ENCODE measurements at regions not wholly inside any gene's neighbourhood (a gene's known extent, or its start where the extent isn't known, plus 50 kb on each side); places are given as distances from the start of the nearest gene placed in this dataset.

DNA sequence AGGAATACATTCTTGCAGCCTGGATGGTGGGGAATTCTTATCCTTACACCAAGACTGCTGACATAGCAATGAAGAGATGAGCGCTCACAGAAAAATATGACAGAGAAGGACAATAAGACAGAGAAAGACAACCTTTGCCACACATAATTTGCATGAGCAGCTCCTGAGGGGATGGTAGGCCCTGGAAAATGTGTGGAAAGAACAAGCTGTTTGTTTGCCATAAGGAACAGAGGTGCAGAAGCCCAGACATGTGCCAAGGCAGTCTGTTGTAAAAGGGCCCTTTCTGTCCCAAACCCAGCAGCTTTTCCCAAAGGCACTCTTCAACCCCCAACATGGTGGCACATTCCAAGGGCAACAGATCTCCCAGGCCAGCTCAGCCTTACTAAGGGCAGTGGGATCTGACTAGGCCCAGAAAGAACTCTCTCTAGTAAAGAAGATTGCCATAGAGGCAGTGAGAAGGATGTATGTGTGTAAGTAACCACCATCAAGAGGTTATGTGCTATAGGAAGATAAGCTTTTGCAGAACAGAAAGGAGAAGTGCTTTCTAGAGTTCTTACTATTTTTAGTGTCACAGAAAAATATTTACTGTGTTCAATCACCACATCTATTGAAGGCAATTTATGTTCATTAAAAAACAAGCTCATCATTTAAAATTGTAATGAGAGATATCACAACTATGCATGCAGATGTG lies 287.0 kb upstream of the RASGEF1B start:
- Histone ChIP-seq H3K27me3 (ENCODE audit: control insufficient read depth, low read length) (no peaks in the 10 kb centered on the region), H3K9me2 (replicated peaks; ENCODE audit: control insufficient read depth, low read length) (no peaks in the 10 kb centered on the region), H3K9me3 (ENCODE audit: control insufficient read depth, insufficient read depth, low read length) (no peaks in the 10 kb centered on the region), H3K4me2 (ENCODE audit: low read length) (no peak overlapping the region), H4K20me1 (ENCODE audit: control insufficient read depth, insufficient read depth, low read depth, low read length) (no peaks in the 10 kb centered on the region), H3K27ac (ENCODE audit: low read depth, low read length) (no peak overlapping the region), H3K4me3 (ENCODE audit: low read length) (no peak overlapping the region), H3K79me2 (ENCODE audit: control insufficient read depth, low read length) (no peaks in the 10 kb centered on the region), H3F3A (ENCODE audit: control insufficient read depth, insufficient read depth) (no peaks in the 10 kb centered on the region), H3K36me3 (ENCODE audit: control insufficient read depth, low read length) (no peaks in the 10 kb centered on the region), H3K4me1 (ENCODE audit: control insufficient read depth, low read length) (peaks cover 5% of the 10 kb centered on the region)
- TF ChIP-seq EZH2phosphoT487 (IDR thresholded peaks at IDR 0.05; ENCODE audit: borderline replicate concordance, low read length): no peak
- TF ChIP-seq, protein P1, sequence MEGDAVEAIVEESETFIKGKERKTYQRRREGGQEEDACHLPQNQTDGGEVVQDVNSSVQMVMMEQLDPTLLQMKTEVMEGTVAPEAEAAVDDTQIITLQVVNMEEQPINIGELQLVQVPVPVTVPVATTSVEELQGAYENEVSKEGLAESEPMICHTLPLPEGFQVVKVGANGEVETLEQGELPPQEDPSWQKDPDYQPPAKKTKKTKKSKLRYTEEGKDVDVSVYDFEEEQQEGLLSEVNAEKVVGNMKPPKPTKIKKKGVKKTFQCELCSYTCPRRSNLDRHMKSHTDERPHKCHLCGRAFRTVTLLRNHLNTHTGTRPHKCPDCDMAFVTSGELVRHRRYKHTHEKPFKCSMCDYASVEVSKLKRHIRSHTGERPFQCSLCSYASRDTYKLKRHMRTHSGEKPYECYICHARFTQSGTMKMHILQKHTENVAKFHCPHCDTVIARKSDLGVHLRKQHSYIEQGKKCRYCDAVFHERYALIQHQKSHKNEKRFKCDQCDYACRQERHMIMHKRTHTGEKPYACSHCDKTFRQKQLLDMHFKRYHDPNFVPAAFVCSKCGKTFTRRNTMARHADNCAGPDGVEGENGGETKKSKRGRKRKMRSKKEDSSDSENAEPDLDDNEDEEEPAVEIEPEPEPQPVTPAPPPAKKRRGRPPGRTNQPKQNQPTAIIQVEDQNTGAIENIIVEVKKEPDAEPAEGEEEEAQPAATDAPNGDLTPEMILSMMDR (IDR thresholded peaks at IDR 0.05; ENCODE audit: low read depth, low read length, poor library complexity, severe bottlenecking): no peak

DNA sequence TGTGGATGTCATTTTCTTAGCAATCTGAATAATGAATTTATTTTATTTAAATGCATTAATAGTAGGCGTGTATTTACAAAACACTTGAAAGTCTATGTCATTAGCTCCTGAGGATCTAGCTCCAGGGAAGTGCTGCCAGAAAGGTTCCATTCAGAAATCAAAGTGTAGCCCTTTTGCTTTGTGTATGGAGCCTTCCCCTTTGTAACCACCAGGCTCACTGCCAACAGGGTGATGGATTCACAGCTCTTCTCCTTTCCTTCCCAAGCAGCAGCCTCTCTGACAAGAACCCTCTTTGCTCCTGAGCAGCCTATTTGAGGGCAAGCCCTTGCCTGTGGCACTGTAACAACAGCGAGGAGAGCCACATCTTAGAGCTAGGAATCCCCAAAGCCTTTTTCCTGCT lies 286.0 kb upstream of the RASGEF1B start:
- no peaks in the 10 kb centered on the region for H3K79me2 ChIP-seq (ENCODE audit: control insufficient read depth, low read length)
- H4K20me1 ChIP-seq (ENCODE audit: control insufficient read depth, insufficient read depth, low read depth, low read length): no peaks in the 10 kb centered on the region
- no peaks in the 10 kb centered on the region for H3K9me3 ChIP-seq (ENCODE audit: control insufficient read depth, insufficient read depth, low read length)
- H3K4me1 ChIP-seq (ENCODE audit: control insufficient read depth, low read length): peaks cover 5% of the 10 kb centered on the region
- H3K36me3 ChIP-seq (ENCODE audit: control insufficient read depth, low read length): no peaks in the 10 kb centered on the region
- no peaks in the 10 kb centered on the region for H3K9me2 ChIP-seq (replicated peaks; ENCODE audit: control insufficient read depth, low read length)
- no peaks in the 10 kb centered on the region for H3K27me3 ChIP-seq (ENCODE audit: control insufficient read depth, low read length)
- TF ChIP-seq EZH2phosphoT487 (IDR thresholded peaks at IDR 0.05; ENCODE audit: borderline replicate concordance, low read length): no peak
- TF ChIP-seq, protein P1 (IDR thresholded peaks at IDR 0.05; ENCODE audit: low read depth, low read length, poor library complexity, severe bottlenecking): no peak
- H3K4me3 ChIP-seq (ENCODE audit: low read length): no peak overlapping the region
- H3K27ac ChIP-seq (ENCODE audit: low read depth, low read length): no peak overlapping the region
- H3K4me2 ChIP-seq (ENCODE audit: low read length): no peak overlapping the region
- H3F3A ChIP-seq (ENCODE audit: control insufficient read depth, insufficient read depth): no peaks in the 10 kb centered on the region

DNA sequence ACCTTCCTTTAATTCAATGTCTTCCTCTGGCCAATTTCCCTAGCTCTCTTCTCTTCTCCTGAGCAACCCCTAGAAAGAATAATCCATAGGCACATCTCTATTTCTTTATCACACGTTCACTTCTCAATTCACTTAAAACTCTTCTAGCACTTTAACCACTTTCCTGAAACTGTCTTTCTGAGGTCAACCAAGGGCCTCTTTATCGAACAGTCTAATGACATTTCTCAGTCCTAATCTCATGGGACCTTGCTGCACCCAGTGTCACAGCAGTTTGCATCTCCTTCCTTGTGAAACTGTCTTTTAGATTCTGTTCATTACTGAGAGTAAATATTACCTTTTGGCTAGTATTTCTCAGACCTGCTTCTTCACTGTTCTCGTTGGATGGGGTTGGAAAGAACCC lies 285.3 kb upstream of the RASGEF1B start:
- Histone ChIP-seq H3K27ac (ENCODE audit: low read depth, low read length) (no peak overlapping the region), H3K36me3 (ENCODE audit: control insufficient read depth, low read length) (no peaks in the 10 kb centered on the region)
- TF ChIP-seq, protein P1 (IDR thresholded peaks at IDR 0.05; ENCODE audit: low read depth, low read length, poor library complexity, severe bottlenecking): no peak
- no peak for TF ChIP-seq EZH2phosphoT487 (IDR thresholded peaks at IDR 0.05; ENCODE audit: borderline replicate concordance, low read length)

More for the DNA sequence above, 285.3 kb upstream of the RASGEF1B start:
- Histone ChIP-seq H3K4me3 (ENCODE audit: low read length) (no peak overlapping the region), H3K4me2 (ENCODE audit: low read length) (no peak overlapping the region), H3K27me3 (ENCODE audit: control insufficient read depth, low read length) (no peaks in the 10 kb centered on the region), H3K79me2 (ENCODE audit: control insufficient read depth, low read length) (no peaks in the 10 kb centered on the region), H3K4me1 (ENCODE audit: control insufficient read depth, low read length) (peaks cover 5% of the 10 kb centered on the region), H3K9me3 (ENCODE audit: control insufficient read depth, insufficient read depth, low read length) (no peaks in the 10 kb centered on the region), H4K20me1 (ENCODE audit: control insufficient read depth, insufficient read depth, low read depth, low read length) (no peaks in the 10 kb centered on the region), H3F3A (ENCODE audit: control insufficient read depth, insufficient read depth) (no peaks in the 10 kb centered on the region), H3K9me2 (replicated peaks; ENCODE audit: control insufficient read depth, low read length) (no peaks in the 10 kb centered on the region)

Data from DOHH2 (cell line).